BJ (cell line): ENCODE measurements at regions not wholly inside any gene's neighbourhood (a gene's known extent, or its start where the extent isn't known, plus 50 kb on each side); places are given as distances from the start of the nearest gene placed in this dataset.
"Not testable (repeated sequence)": the region's sequence is repeated elsewhere in the genome, so short reads cannot be mapped to it uniquely, and the experiment has no call there.

Experiments
- CTCF ChIA-PET: fragments of 350-600 bp; formaldehyde crosslinking; extraction: SDS; loops from one replicate; lab custom pipeline; 2021; ENCODE audit warnings: antibody characterized with exemption, inconsistent platforms; lab: Yijun Ruan, JAX
- POLR2A ChIA-PET: fragments of 300-600 bp; sonication (Branson Sonifier 250); formaldehyde crosslinking; extraction: SDS; loops from one replicate; lab custom pipeline; 2021; ENCODE audit warnings: antibody characterized with exemption; lab: Charles Lee
- DNase-seq: peaks from one replicate; pipeline ENCODE4 v3.0.0-alpha.2; 2011; ENCODE audit warnings: low read depth
- H3K27me3 ChIP-seq: 2 replicates; pipeline ENCODE4 v1.6.0; 2011; ENCODE audit warnings: low read length; ENCODE audit not compliant: control insufficient read depth, insufficient read depth
- H3K36me3 ChIP-seq: 2 replicates; pipeline ENCODE4 v1.5.1; 2011; ENCODE audit warnings: low read length; ENCODE audit not compliant: control insufficient read depth, insufficient read depth
- H3K4me3 ChIP-seq: 2 replicates; pipeline ENCODE4 v1.5.1; 2011; ENCODE audit warnings: low read depth, mild to moderate bottlenecking, control low read depth, low read length
- CTCF ChIP-seq: IDR thresholded peaks from 2 replicates; pipeline ENCODE4 v1.5.1; 2011; ENCODE audit warnings: low read depth, mild to moderate bottlenecking, control low read depth, inconsistent platforms, low read length, moderate library complexity; ENCODE audit not compliant: insufficient read depth

DNA sequence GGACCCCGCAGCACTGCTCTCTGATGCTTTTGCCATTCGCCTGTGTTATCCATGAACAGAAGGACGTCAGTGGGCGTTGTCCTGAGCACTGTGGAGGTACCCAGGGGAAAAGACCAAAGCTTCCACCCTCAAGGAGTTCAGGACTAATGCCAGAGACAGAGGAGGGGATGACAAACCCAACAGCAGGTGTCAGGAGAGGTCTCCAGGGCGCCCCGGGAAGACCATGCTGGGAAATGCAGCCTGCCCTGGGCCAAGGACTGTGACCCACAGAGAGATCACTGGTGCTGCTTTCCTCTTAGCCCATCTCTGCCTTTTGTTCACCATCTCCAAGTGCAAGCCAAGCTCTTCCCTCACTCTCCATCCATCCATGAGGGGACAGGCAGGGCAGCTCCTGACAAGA lies 166.8 kb upstream of the PFKP start:
- ChIA-PET POLR2A (no interaction called here), CTCF (no interaction called here)
- TF ChIP-seq CTCF, result no peak
- no peak overlapping the region for H3K4me3 ChIP-seq
- no peak for DNase-seq
- no peaks in the 10 kb centered on the region; the same call in 1 of the 2 replicates for H3K27me3 ChIP-seq
- no peaks in the 10 kb centered on the region for H3K36me3 ChIP-seq

DNA sequence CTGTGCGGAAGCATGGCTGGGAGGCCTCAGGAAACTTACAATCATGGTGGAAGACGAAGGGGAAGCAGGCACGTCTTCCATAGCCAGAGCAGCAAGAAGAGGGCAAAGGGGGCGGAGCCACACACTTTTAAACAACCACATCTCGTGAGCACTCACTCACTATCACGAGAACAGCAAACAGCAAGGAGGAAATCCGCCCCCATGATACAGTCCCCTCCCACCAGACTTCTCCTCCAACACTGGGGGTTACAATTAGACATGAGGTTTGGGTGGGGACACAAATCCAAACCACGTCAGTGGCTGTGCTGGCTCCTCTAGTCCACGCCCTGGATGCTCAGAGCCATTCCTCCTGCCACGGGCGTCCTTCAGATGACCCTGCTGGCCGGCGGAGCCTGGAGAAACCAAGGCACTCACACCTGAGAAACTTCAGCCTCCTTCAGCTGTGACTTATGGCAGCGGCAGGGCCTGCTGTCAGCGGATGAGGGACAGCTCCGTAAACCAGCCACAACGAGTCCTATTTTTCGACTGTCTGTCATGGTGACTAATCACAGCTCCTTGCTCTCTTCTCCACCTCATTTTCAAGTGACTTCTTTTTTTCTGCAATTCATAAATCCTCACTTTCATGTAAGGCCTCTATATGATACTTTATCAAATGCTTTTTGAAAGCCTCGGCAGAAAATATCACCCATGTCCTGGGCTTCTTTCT lies 167.9 kb upstream of the PFKP start:
- no peak overlapping the region for H3K4me3 ChIP-seq
- ChIA-PET CTCF (no interaction called here), POLR2A (no interaction called here)
- H3K36me3 ChIP-seq, result no peaks in the 10 kb centered on the region
- DNase-seq, result no peak
- no peak for TF ChIP-seq CTCF
- H3K27me3 ChIP-seq, result no peaks in the 10 kb centered on the region; the same call in 1 of the 2 replicates

GRCh38 chr10:2898509-2898860 lies 168.9 kb upstream of the PFKP start:
- no peak for DNase-seq
- TF ChIP-seq CTCF, result no peak
- POLR2A ChIA-PET, result no interaction called here
- CTCF ChIA-PET, result no interaction called here
- no peaks in the 10 kb centered on the region for H3K36me3 ChIP-seq
- no peaks in the 10 kb centered on the region; the same call in 1 of the 2 replicates for H3K27me3 ChIP-seq
- H3K4me3 ChIP-seq, result no peak overlapping the region

GRCh38 chr10:2897619-2898508 lies 169.5 kb upstream of the PFKP start:
- CTCF ChIA-PET, result no interaction called here
- no peak for DNase-seq
- Histone ChIP-seq H3K36me3 (no peaks in the 10 kb centered on the region), H3K4me3 (no peak overlapping the region), H3K27me3 (no peaks in the 10 kb centered on the region)
- POLR2A ChIA-PET, result no interaction called here
- no peak for TF ChIP-seq CTCF

GRCh38 chr10:2896334-2896733 lies 171.0 kb upstream of the PFKP start:
- H3K27me3 ChIP-seq, POLR2A ChIA-PET, H3K36me3 ChIP-seq, CTCF ChIA-PET, H3K4me3 ChIP-seq, DNase-seq: not testable (repeated sequence)
